SW480 (cell line): ENCODE measurements at regions not wholly inside any gene's neighbourhood (a gene's known extent, or its start where the extent isn't known, plus 50 kb on each side); places are given as distances from the start of the nearest gene placed in this dataset.
"Not testable (repeated sequence)": the region's sequence is repeated elsewhere in the genome, so short reads cannot be mapped to it uniquely, and the experiment has no call there.

Experiments used
- DNase-seq: peaks from one replicate; pipeline ENCODE4 v3.0.0-alpha.2; 2016; ENCODE audit warnings: low spot score

GRCh38 chr9:71273613-71274012 is 152.2 kb upstream of the TRPM3 start:
- DNase-seq, result no peak

GRCh38 chr9:71271602-71272001 is 150.2 kb upstream of the TRPM3 start:
- no peak for DNase-seq

- DNase-seq, result no peak
These were observed 149.1 kb upstream of the TRPM3 start for GRCh38 chr9:71270554-71270953.

- no peak for DNase-seq
These were observed 148.4 kb upstream of the TRPM3 start for GRCh38 chr9:71269859-71270258.

- DNase-seq, result no peak
These were observed 147.6 kb upstream of the TRPM3 start for GRCh38 chr9:71268871-71269635.

- no peak for DNase-seq
These were observed 142.0 kb upstream of the TRPM3 start for GRCh38 chr9:71263451-71263850.

GRCh38 chr9:71260419-71260818 is 139.0 kb upstream of the TRPM3 start:
- DNase-seq, result not testable (repeated sequence)

- no peak for DNase-seq
These were observed 133.3 kb upstream of the TRPM3 start for GRCh38 chr9:71254592-71255277.

- DNase-seq, result no peak
These were observed 131.6 kb upstream of the TRPM3 start for GRCh38 chr9:71253011-71253410.

GRCh38 chr9:71250581-71250980 is 129.2 kb upstream of the TRPM3 start:
- no peak for DNase-seq

- peak; percentile 66 for DNase-seq
These were observed 128.4 kb upstream of the TRPM3 start for GRCh38 chr9:71249729-71250317.

- DNase-seq, result no peak
These were observed 124.2 kb upstream of the TRPM3 start for GRCh38 chr9:71245651-71246050.

- DNase-seq, result no peak
These were observed 122.5 kb upstream of the TRPM3 start for GRCh38 chr9:71243951-71244350.

- DNase-seq, result no peak
These were observed 120.7 kb upstream of the TRPM3 start for GRCh38 chr9:71242081-71242480.

- DNase-seq, result no peak
These were observed 115.6 kb upstream of the TRPM3 start for GRCh38 chr9:71237051-71237450.

- no peak for DNase-seq
These were observed 112.2 kb upstream of the TRPM3 start for GRCh38 chr9:71233646-71234045.

GRCh38 chr9:71223953-71224538 is 102.6 kb upstream of the TRPM3 start:
- no peak for DNase-seq

GRCh38 chr9:71218774-71219173 is 97.4 kb upstream of the TRPM3 start:
- no peak for DNase-seq

GRCh38 chr9:71213633-71214032 is 92.2 kb upstream of the TRPM3 start:
- no peak for DNase-seq

- no peak for DNase-seq
These were observed 88.9 kb upstream of the TRPM3 start for GRCh38 chr9:71210326-71210725.

- DNase-seq, result peak; percentile 20
These were observed 88.5 kb upstream of the TRPM3 start for GRCh38 chr9:71209890-71210289.

GRCh38 chr9:71202931-71203330 is 81.5 kb upstream of the TRPM3 start:
- DNase-seq, result no peak

GRCh38 chr9:71191708-71192107 is 70.3 kb upstream of the TRPM3 start:
- no peak for DNase-seq
